ENCODE measurements at regions not wholly inside any gene's neighbourhood (a gene's known extent, or its start where the extent isn't known, plus 50 kb on each side); places are given as distances from the start of the nearest gene placed in this dataset.

DNA sequence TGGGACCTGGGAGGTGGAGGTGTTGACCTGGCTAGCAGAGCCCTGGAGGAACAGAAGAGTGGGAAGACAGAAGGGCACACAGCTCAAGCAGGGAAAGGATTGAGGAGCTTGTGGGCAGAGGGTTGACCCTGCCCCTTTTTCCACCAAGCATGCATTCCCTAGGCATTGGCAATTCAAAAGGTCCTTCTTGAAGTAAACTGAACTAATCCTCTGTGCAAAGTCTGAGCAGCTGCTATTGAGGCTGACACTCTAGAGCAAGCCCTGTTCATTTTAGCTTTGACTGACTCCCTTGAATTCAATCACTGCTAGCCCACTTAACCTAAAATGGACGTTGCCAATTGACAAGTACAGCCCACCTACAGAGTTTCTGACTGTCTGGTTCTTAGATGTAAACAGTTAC, 116.5 kb upstream of the TNS3 start:
- Histone ChIP-seq H3K9ac (ENCODE audit: low read length) (no peak overlapping the region), H3K4me2 (replicated peaks; ENCODE audit: low read depth, low read length, poor library complexity, severe bottlenecking) (no peak overlapping the region), H3K4me1 (ENCODE audit: control insufficient read depth in 2 of 2, insufficient read depth in 2 of 2, low read length in 2 of 2) (no peaks in the 10 kb centered on the region), H3K9me3 (ENCODE audit: control extremely low read depth in 1 of 3, control insufficient read depth in 2 of 3, insufficient read depth in 1 of 3, low read length in 2 of 3) (no peaks in the 10 kb centered on the region), H3K36me3 (replicated peaks in 1 of 2; ENCODE audit: control extremely low read depth in 1 of 2, control insufficient read depth in 1 of 2, extremely low read depth in 1 of 2, insufficient read depth in 2 of 2, low read length in 1 of 2) (no peaks in the 10 kb centered on the region), H3K79me2 (ENCODE audit: control insufficient read depth, insufficient read depth, low read length) (no peaks in the 10 kb centered on the region), H2AFZ (ENCODE audit: insufficient read depth, low read depth, low read length, poor library complexity, severe bottlenecking) (no peak overlapping the region), H3K4me3 (ENCODE audit: control extremely low read depth in 1 of 5, extremely low read depth in 1 of 5, insufficient read depth in 1 of 5, low read depth in 2 of 5, low read length in 4 of 5) (no peak overlapping the region), H3K27ac (ENCODE audit: low read length in 2 of 2) (no peak overlapping the region), H4K20me1 (ENCODE audit: control insufficient read depth, insufficient read depth, low read length, poor library complexity, severe bottlenecking) (no peaks in the 10 kb centered on the region), H3K27me3 (replicated peaks in 1 of 4; ENCODE audit: control extremely low read depth in 1 of 4, control insufficient read depth in 3 of 4, insufficient read depth in 4 of 4, low read length in 3 of 4) (no peaks in the 10 kb centered on the region)
- no peaks in the 10 kb centered on the region for H3K4me1 Mint-ChIP-seq
- ATAC-seq (ENCODE audit: low read depth), result no peak
- H3K9me3 Mint-ChIP-seq (ENCODE audit: insufficient read depth), result no peaks in the 10 kb centered on the region
- no peak overlapping the region for H3K4me3 Mint-ChIP-seq
- no peak overlapping the region for H3K27ac Mint-ChIP-seq
- ChIA-PET CTCF (no interaction called here), POLR2A (no interaction called here)
- intact Hi-C loops (cut with micrococcal nuclease), result loop anchor here (1.0 kb wide), 1 partner anchor 40 kb away; no protein-coding TSS in a partner anchor
- H3K27me3 Mint-ChIP-seq, result no peaks in the 10 kb centered on the region
- no peak for TF ChIP-seq EZH2 (IDR thresholded peaks at IDR 0.05; ENCODE audit: borderline replicate concordance, insufficient read depth, low read depth, low read length, poor library complexity, severe bottlenecking)
- TF ChIP-seq, protein P1, sequence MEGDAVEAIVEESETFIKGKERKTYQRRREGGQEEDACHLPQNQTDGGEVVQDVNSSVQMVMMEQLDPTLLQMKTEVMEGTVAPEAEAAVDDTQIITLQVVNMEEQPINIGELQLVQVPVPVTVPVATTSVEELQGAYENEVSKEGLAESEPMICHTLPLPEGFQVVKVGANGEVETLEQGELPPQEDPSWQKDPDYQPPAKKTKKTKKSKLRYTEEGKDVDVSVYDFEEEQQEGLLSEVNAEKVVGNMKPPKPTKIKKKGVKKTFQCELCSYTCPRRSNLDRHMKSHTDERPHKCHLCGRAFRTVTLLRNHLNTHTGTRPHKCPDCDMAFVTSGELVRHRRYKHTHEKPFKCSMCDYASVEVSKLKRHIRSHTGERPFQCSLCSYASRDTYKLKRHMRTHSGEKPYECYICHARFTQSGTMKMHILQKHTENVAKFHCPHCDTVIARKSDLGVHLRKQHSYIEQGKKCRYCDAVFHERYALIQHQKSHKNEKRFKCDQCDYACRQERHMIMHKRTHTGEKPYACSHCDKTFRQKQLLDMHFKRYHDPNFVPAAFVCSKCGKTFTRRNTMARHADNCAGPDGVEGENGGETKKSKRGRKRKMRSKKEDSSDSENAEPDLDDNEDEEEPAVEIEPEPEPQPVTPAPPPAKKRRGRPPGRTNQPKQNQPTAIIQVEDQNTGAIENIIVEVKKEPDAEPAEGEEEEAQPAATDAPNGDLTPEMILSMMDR (IDR thresholded peaks at IDR 0.05), result no peak
- no CpG with 5 or more reads among the region's 1 CpG for WGBS (ENCODE audit: insufficient coverage)
- DNase-seq, result no peak

DNA sequence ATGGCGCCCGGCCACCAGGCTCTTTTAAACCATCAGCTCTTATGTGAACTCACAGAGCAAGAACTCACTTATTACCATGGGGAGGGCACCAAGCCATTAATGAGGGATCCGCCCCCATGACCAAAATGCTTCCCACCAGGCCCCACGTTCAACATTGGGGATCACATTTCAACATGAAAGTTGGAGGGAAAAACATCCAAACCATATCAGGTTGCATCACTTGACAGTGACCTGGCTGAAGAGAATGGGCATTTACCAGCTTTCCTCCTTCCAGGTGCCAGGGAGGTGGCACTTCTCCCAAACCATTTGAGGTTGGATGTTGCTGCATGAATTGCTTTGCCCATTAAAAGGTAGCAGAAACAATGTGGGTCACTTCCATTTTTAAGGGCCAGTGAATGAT, 115.6 kb upstream of the TNS3 start:
- H4K20me1 ChIP-seq (ENCODE audit: control insufficient read depth, insufficient read depth, low read length, poor library complexity, severe bottlenecking), result no peaks in the 10 kb centered on the region
- 93% methylated on average over 2 of the region's 4 CpGs for WGBS (ENCODE audit: insufficient coverage)
- H3K27ac ChIP-seq (ENCODE audit: low read length in 2 of 2), result no peak overlapping the region
- TF ChIP-seq, protein P1 (IDR thresholded peaks at IDR 0.05), result no peak
- no peak for TF ChIP-seq EZH2 (IDR thresholded peaks at IDR 0.05; ENCODE audit: borderline replicate concordance, insufficient read depth, low read depth, low read length, poor library complexity, severe bottlenecking)
- Mint-ChIP-seq H3K27ac (no peak overlapping the region), H3K9me3 (ENCODE audit: insufficient read depth) (no peaks in the 10 kb centered on the region), H3K4me3 (no peak overlapping the region), H3K4me1 (no peaks in the 10 kb centered on the region), H3K27me3 (no peaks in the 10 kb centered on the region)
- no peak overlapping the region for H3K4me2 ChIP-seq (replicated peaks; ENCODE audit: low read depth, low read length, poor library complexity, severe bottlenecking)
- H3K79me2 ChIP-seq (ENCODE audit: control insufficient read depth, insufficient read depth, low read length), result no peaks in the 10 kb centered on the region
- intact Hi-C loops (cut with micrococcal nuclease), result no loop called here
- no peak overlapping the region for H3K4me3 ChIP-seq (ENCODE audit: control extremely low read depth in 1 of 5, extremely low read depth in 1 of 5, insufficient read depth in 1 of 5, low read depth in 2 of 5, low read length in 4 of 5)
- no peak for ATAC-seq (ENCODE audit: low read depth)
- no peak overlapping the region for H3K9ac ChIP-seq (ENCODE audit: low read length)
- DNase-seq, result no peak
- ChIA-PET POLR2A (no interaction called here), CTCF (no interaction called here)
- no peaks in the 10 kb centered on the region for H3K27me3 ChIP-seq (replicated peaks in 1 of 4; ENCODE audit: control extremely low read depth in 1 of 4, control insufficient read depth in 3 of 4, insufficient read depth in 4 of 4, low read length in 3 of 4)
- no peaks in the 10 kb centered on the region for H3K9me3 ChIP-seq (ENCODE audit: control extremely low read depth in 1 of 3, control insufficient read depth in 2 of 3, insufficient read depth in 1 of 3, low read length in 2 of 3)
- H3K36me3 ChIP-seq (replicated peaks in 1 of 2; ENCODE audit: control extremely low read depth in 1 of 2, control insufficient read depth in 1 of 2, extremely low read depth in 1 of 2, insufficient read depth in 2 of 2, low read length in 1 of 2), result no peaks in the 10 kb centered on the region
- no peaks in the 10 kb centered on the region for H3K4me1 ChIP-seq (ENCODE audit: control insufficient read depth in 2 of 2, insufficient read depth in 2 of 2, low read length in 2 of 2)
- H2AFZ ChIP-seq (ENCODE audit: insufficient read depth, low read depth, low read length, poor library complexity, severe bottlenecking), result no peak overlapping the region
